ENCODE measurements at regions not wholly inside any gene's neighbourhood (a gene's known extent, or its start where the extent isn't known, plus 50 kb on each side); places are given as distances from the start of the nearest gene placed in this dataset.
"Not testable (repeated sequence)": the region's sequence is repeated elsewhere in the genome, so short reads cannot be mapped to it uniquely, and the experiment has no call there.

- DNase-seq = no peak
These were observed 198.5 kb upstream of the WSCD1 start for GRCh38 chr17:5871666-5872065.

GRCh38 chr17:5872831-5873230, 197.3 kb upstream of the WSCD1 start:
- no peak for DNase-seq

- DNase-seq = no peak
These were observed 196.4 kb upstream of the WSCD1 start for GRCh38 chr17:5873781-5874180.

- no peak for DNase-seq
These were observed 195.7 kb upstream of the WSCD1 start for GRCh38 chr17:5874486-5874885.

GRCh38 chr17:5877366-5877765, 192.8 kb upstream of the WSCD1 start:
- DNase-seq = no peak

GRCh38 chr17:5877948-5878347, 192.2 kb upstream of the WSCD1 start:
- DNase-seq = no peak

- DNase-seq = no peak
These were observed 188.3 kb upstream of the WSCD1 start for GRCh38 chr17:5881849-5882248.

- no peak for DNase-seq
These were observed 186.2 kb upstream of the WSCD1 start for GRCh38 chr17:5883775-5884665.

GRCh38 chr17:5885336-5885735, 184.8 kb upstream of the WSCD1 start:
- DNase-seq = no peak

GRCh38 chr17:5888811-5889210, 181.4 kb upstream of the WSCD1 start:
- no peak for DNase-seq

- no peak for DNase-seq
These were observed 177.1 kb upstream of the WSCD1 start for GRCh38 chr17:5892921-5893675.

- no peak for DNase-seq
These were observed 176.4 kb upstream of the WSCD1 start for GRCh38 chr17:5893741-5894140.

GRCh38 chr17:5895276-5895675, 174.9 kb upstream of the WSCD1 start:
- no peak for DNase-seq

GRCh38 chr17:5896215-5896614, 174.0 kb upstream of the WSCD1 start:
- DNase-seq = no peak

- DNase-seq = no peak
These were observed 172.8 kb upstream of the WSCD1 start for GRCh38 chr17:5897275-5897911.

GRCh38 chr17:5897981-5898380, 172.2 kb upstream of the WSCD1 start:
- not testable (repeated sequence) for DNase-seq

- no peak for DNase-seq
These were observed 171.8 kb upstream of the WSCD1 start for GRCh38 chr17:5898406-5898805.

- DNase-seq = no peak
These were observed 170.5 kb upstream of the WSCD1 start for GRCh38 chr17:5899496-5900195.

- DNase-seq = no peak
These were observed 168.4 kb upstream of the WSCD1 start for GRCh38 chr17:5901731-5902130.

GRCh38 chr17:5902181-5903140, 167.7 kb upstream of the WSCD1 start:
- DNase-seq = no peak

- DNase-seq = no peak
These were observed 158.3 kb upstream of the WSCD1 start for GRCh38 chr17:5911919-5912318.

- no peak for DNase-seq
These were observed 157.1 kb upstream of the WSCD1 start for GRCh38 chr17:5913032-5913531.

All from RPMI8226 (cell line).